ENCODE measurements at regions not wholly inside any gene's neighbourhood (a gene's known extent, or its start where the extent isn't known, plus 50 kb on each side); places are given as distances from the start of the nearest gene placed in this dataset.
"Not testable (repeated sequence)": the region's sequence is repeated elsewhere in the genome, so short reads cannot be mapped to it uniquely, and the experiment has no call there.

DNA sequence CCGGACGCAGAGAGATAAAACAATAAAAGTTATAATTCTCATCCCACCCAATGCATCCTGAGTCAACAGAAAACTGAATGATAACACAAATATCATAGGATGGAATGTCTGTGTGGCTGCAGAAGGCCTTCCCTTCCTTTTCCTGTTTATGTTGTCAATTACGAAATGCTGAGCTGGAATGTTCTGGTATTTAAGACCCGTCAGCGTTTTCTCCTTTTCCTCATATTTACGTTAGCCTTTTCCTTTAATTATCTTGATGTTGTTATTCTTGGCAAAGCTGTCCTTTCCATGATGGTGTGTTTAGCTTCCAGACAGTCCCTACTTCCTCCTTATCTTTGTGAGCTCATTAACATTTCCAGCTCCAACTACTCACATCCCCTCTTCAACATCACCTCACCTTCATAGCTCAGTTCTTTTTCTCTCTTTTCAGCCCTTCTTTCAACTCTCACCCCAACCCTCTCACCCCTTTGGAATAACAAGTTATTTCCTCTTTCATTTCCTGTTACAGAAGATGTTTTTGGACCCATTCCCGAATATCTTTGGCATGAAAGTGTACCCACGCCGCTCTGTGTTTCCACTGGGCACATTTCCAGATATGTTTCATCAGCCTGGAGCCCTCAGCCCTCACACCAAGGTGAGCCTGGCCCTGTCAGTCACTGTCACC lies 221.6 kb downstream of the NR2F1-AS1 start:
- DNase-seq (ENCODE audit: low read depth), result peak; percentile 86

DNA sequence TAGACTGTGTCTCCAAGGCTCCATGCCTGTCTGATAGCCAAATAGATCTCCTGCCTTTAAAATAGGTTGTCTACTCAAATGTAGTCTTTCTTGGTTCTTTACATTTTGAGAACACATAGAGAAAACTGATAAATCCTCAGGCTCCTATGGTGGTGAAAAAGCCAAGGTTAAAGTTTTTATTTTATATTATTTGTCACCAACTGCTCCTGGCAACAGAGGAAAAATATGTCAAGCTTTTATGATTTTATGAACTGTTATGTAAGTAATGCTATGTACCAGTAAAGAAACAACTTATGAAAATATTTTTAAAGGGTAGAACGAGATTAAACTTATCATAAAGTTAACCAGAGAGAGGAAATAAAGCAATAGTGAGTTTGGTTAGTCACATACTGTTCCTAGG lies 222.8 kb downstream of the NR2F1-AS1 start:
- no peak for DNase-seq (ENCODE audit: low read depth)

DNA sequence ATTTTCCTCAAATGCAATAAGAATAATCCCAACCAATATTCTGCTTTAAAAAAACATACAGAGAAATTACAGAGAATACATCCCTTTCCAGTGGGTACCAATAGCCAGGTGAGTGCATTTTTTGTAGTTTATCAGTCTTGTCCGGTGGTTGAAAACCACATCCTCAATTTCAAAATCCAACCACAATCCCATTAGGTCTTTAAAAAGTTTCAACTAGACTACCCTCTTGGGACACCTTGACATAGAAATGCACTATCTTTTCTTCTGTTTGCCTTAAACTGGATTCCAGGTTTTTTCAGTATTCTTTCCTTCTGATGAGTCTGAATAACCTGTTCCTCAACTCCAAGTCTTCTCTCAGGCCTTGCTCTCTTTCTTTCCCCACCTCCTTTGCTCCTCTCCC lies 223.3 kb downstream of the NR2F1-AS1 start:
- no peak for DNase-seq (ENCODE audit: low read depth)

DNA sequence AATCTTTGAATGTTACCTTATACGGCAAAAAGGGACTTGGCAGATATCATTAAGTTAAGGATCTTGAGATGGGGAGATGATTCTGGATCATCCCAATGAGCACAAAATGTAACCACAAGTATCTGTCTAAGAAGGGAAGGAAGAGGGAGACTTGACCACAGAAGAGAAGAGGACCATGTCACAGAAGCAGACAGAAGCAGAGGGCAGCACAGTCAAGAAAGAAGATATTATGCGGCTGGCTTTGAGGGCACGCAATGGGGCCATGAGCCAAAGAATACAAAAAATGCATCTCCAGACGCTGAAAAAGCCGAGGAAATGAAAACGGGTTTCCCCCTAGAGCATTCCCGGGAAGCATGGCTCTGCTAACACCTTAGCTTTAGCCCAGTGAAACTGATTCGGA lies 225.3 kb downstream of the NR2F1-AS1 start:
- no peak for DNase-seq (ENCODE audit: low read depth)

DNA sequence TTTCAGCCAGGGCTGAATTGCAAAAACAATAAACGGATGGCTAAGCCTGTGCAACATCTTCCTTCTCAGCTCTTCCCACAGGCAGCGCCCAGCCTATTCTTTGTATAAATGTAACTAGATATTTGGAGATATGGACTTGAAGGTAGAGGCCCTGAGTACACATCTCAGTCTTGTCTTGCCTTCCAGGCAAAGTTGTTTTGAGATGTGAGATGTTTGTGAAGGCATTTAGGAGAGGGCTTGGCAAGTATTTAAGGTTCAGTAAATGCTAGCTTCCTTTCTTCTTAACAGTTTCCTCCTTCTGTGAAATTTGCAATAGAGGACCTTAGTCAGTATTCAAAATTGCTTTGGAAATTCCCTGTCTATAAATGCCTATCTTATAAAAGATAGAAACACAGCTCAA lies 228.8 kb downstream of the NR2F1-AS1 start:
- no peak for DNase-seq (ENCODE audit: low read depth)

DNA sequence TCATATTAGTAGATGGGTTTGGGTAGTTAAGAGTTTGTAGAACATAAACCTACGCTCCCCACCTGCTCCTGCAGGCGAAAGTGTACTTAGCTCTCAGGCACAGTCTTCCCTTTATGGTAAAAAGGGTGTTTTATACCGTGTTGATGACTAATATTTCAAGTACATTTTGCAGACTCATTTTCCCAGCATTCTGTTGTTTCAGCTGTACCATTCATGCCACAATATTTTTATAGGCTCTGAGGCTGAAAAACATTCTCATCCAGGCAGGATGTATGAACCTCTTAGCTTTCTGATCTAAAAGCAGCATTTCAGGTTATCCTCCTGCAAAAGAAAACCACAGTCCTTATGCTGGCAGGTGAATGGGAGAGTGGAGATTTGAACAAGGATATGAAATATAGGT lies 231.4 kb downstream of the NR2F1-AS1 start:
- DNase-seq (ENCODE audit: low read depth), result peak; percentile 80

DNA sequence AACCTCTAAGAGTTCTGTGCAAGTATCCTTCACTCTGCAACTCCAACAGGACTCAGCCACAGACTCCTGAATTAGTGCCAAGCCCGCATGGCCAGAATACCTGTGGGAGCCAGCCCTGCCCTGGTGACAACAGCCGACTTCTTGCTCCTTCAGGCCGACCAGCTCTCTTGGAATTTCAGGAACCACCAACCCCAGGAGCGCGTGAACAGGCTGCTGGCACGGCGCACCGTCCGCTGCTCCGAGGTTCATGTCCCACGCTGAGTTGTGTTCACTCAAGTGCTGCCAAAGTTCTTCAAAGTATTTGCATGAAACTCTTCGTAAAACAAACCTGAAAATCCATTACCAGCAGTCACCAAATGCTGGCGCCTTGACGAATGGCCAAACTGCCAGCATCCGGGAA lies 232.8 kb downstream of the NR2F1-AS1 start:
- no peak for DNase-seq (ENCODE audit: low read depth)

DNA sequence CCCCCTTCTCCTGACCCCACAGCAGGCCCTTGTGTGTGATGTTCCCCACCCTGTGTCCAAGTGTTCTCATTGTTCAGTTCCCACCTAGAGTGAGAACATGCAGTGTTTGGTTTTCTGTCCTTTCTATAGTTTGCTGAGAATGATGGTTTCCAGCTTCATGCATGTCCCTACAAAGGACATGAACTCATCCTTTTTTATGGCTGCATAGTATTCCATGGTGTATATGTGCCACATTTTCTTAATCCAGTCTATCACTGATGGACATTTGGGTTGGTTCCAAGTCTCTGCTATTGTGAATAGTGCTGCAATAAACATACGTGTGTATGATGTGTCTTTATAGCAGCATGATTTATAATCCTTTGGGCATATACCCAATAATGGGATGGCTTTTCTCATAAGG lies 234.2 kb downstream of the NR2F1-AS1 start:
- not testable (repeated sequence) for DNase-seq (ENCODE audit: low read depth)

DNA sequence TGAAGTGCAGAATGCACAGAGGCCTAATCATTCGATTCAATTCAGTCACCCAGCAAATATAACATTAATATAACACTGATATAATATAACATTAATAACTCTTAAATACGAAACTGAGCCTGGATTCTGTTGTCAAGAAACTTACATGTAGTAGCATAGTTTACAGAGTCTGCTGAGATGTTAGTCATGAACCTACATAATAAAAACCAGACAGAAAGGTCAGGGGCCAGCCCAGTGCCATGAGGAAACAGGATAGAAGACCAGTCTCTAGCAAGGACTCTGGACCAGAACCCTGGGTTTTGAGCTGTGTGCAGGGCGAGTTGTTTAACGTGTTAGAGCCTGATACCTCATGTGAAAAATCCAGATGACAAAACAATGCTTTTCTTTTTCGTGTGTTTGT lies 234.7 kb downstream of the NR2F1-AS1 start:
- DNase-seq (ENCODE audit: low read depth), result peak; percentile 21

DNA sequence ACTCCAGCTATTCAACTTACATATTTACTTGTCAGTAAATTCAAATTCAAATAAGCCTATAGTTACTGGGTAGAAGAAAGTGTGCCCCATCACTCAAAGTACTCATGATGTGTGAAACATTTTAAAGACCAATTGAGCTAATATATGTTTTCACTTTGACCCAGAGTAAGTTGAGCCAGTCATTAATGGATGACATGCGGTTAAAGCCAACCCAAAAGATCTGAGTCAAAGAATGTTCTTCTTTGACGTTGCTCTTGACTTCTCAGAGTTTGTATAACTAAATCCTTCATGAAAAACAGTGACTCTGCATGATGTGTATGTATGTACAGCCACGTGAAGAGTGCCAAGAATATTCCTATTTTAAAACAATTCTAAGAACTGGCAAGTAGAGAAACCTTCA lies 237.4 kb downstream of the NR2F1-AS1 start:
- no peak for DNase-seq (ENCODE audit: low read depth)

DNA sequence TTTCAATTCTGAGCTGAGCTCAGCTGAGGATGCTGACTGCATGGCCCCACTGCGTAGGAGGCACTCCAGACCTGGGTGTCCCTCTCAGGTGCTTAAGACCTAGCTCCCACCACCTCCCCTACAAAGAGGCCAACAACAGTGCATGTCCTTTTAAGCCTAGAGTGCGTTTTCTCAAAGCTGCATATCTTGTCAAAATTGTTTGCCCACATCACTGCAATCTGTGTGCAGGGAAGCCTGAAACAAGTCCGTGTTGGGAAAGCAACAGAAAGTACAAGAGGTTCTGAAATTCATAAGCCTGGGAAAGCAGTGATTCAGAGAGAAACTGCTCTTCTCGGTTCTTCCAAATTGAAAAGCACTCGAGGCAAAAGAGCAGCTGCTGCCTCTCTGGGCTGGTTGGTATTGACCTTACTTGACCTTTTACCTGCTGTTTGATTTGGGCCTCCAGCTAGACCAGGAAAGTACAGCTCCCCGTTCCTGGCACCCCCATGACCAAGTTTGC lies 238.4 kb downstream of the NR2F1-AS1 start:
- DNase-seq (ENCODE audit: low read depth), result no peak

DNA sequence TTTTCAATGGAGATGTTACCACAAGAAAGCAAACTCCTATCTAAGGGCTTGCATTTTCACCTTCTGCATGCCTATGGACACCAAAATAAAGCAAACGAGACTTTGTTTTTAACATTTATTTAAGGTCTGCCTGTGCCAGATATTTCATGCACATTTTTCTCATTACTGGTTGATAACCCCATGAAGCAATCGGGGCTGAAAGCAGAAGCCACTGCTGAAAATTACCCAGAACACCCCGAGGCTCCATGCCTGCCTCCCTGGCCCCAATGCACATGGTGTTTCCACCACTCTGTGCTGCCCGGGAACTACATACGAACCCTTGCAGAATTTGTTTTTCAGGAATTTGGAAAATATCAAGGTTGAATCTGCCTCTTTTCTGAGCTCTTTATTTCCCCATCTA lies 240.1 kb downstream of the NR2F1-AS1 start:
- no peak for DNase-seq (ENCODE audit: low read depth)

DNA sequence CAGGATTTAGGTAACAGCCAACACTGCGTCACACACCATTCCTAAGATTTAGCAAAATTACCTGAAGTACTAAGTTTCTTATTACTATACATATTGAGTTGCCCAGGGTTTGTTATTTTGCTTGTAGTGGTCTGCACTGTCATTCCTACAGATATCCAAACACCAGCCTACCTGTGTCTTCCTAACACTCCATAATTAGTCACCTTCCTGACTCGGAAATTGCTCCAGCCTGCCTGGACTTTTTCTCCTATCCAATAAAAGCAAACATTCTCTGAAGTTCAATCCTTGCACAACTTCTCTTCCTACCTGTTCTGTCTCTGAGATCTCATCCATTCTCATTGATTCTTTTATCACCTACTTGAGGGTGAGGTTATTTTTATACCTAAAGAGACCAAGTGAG lies 243.9 kb downstream of the NR2F1-AS1 start:
- no peak for DNase-seq (ENCODE audit: low read depth)

DNA sequence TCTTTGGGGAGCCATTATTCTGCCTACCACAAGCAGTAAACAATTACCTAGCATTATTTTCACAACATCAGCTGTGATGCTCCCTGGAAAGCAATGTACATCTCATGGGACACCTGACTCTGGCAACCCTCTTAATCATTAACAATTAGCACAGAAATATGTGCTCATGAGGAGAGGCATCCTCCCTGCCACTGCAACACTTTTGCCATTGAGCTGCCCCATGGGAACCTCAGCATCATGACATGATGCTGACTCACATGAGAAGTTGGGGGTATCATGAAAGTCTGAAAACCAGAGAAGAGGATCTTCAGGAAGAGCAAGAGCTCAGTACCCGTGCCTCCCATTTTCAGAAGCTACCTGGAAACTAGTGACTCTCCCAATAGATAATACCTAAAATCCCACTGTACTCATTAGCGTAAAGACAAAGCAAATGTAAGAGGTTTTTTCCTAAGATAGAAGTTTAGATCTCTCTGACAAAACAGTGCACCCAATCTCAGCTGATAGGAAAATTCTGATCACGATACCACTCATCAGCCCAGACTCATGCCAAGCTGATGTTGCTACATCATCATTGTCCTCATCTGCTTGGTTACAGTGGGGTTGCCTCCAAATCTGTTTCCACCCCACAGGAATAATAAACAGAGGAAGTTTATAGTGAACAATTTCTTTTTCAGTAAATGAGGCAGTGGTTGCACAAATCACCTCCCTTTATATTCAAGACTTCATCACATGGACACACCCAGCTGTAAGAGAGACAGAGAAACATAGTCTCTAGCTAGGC lies 244.5 kb downstream of the NR2F1-AS1 start:
- no peak for DNase-seq (ENCODE audit: low read depth)

DNA sequence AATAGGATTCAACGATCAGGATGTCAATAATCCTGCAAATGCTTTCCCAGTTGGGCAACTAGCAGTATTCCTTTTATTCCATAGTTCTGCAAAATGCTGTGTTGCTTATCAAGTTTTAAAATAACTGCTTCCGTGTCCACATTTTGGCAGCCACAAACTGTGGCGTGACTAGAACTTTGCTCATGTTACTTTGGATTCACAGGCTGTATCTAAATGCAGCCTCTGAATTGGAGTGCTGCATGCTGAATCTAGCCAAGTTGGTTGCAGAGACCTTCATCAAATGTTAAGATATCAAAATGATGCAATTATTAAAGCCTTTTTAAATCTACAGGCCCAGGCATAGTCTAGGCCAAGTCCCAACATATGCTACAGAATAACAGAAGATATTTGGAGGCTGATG lies 249.2 kb downstream of the NR2F1-AS1 start:
- no peak for DNase-seq (ENCODE audit: low read depth)

DNA sequence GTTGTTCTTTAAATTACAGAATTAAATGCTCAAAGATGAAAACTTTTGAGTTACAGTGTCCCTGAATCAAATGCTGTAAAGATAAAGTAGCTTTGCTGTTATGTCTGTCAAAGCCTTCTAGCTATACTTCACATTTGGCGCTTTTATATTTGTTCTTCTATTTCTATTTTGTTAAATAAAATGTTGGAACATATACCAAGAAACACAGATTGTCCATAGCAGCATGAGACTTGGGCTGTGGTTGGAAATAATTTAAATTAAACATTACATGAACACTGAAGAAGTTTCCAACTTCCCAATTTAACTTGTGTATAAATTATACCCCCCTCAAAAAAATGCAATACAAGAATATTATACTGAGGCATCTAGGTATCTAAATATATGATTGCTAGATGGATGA lies 249.8 kb downstream of the NR2F1-AS1 start:
- DNase-seq (ENCODE audit: low read depth), result no peak

DNA sequence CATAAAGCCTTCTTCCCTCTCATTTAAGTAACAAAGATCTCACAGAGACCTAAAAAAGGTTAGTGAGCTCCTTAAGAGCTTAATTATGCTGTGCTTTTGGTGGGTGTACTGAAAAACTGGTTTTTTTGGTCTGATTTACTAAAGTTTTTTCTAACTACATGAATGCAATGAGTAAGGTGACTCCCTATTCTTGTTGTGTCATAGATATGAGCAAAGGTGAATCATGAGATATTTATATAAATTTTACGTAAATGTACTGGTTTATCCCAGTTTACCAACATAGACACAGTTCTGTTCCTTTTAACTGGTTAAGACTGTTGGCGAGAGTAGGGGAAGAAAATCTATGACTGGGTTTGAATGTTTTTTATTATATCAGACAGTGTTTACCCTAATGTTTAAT lies 250.5 kb downstream of the NR2F1-AS1 start:
- DNase-seq (ENCODE audit: low read depth), result no peak

DNA sequence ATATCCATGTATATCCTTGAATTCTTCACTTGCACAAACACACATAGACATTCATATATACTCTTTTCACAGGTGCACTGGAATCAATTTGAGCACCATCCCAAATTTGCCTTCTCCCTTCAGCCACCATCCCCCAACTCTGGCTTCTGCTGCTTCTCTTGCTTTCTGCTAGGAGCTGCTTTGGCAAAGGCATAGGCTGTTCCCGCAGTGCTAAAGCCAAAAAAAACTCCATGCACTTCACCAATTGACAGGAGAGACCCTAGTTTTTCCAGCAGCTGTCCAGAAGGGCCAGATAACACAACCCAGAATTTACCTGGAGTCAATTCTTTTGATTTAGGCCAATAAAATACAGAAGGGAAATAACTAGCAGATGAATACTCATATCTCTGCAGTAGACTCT lies 251.3 kb downstream of the NR2F1-AS1 start:
- no peak for DNase-seq (ENCODE audit: low read depth)

DNA sequence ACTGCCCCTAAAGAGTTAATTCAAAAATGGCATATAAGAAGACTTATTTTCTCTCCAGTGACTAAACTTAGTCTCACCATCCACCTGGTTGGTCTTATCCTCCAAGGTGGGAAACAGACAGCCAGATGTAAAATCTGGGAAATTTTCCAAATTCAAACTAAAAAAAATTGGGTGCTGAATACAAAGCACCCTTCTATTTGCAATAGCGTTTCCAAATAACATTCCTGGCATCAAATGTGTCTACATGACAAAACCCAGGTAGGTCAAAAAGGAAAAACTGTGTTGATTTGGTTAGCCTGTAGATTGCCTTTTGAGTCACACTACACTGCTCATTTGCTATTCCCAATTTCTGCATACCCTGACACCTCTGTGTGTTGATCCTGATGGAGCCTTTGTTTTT lies 252.2 kb downstream of the NR2F1-AS1 start:
- DNase-seq (ENCODE audit: low read depth), result no peak

DNA sequence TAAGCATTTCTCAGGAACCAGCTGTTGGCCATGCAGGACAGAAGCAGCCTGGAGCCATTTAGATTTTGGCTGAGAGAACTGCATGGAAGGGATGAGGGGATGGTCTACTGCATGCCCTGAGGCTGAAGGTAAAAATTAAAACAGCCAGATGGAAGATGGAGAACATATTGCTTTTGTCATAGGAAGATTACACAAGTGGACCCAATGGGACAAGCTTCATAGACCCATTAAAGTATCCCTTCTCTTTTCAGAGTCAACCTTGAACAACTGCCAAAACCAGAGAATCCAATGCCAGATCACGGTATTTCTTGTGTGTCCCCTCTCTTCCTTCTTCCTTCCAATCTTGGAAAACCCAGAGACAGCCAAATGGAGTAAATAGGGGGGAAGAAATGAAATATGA lies 253.4 kb downstream of the NR2F1-AS1 start:
- DNase-seq (ENCODE audit: low read depth), result no peak

DNA sequence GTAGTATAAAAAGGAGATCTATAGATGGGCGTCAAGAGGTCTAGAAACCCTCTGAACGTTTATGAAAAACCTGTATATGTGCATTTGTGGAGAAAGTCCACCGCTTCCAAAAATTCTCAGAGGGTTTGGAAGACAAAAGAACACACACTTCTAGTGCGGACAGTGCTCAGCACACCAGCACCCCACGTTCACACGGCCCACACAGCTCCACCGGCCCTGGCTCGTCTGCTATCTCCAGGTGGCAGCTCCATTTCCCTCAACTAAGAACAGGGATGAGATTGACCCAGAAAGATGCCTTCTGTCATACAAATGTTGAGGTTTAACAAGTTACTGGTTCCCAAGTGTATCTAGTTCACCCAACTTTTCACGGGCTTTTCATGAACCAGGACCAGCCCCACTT lies 255.1 kb downstream of the NR2F1-AS1 start:
- no peak for DNase-seq (ENCODE audit: low read depth)

DNA sequence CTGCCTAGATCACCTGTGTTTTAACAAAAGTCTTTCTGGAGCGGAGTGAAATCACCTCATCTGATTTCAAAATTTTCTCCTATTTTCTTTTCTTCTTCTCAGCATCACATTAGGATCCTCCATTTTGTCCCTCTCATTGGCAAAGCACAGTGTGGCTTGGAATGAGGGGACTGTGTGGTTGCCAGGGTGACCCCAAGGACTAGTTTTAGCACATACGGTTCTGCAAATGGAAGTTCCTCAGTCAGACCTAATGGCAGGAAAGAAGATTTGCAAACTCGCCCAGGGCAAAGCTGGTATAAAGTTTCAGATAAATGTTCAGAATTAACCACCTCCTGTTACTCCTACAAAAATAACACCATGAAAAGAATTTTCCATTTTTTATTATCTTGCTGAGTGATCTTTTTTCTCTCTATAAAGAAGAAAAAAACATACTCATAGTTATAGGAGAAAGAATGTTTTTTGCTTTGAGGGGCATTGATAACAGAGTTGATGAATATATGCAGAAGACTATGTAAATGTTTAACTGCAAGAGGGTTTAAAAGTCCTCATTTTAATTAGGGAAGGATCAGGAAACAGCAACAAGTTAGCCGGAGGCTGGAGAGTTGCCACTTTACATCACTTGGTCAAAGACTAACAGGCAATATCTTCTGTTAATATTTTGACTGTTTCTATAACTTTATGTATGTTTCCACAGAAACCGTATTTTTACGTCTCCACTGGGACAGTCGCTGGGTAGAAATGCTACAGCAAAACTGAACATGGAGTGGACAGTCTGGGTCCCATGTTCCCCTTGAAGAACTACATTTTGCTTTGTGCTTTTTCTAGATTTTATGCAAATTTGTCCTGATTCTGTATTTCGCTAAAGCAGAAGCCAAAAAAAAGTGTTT lies 257.8 kb downstream of the NR2F1-AS1 start:
- no peak for DNase-seq (ENCODE audit: low read depth)
